NOMO-1 treated with DMSO at 0.1 percent for 48 hours (cell line): ENCODE measurements at regions not wholly inside any gene's neighbourhood (a gene's known extent, or its start where the extent isn't known, plus 50 kb on each side); places are given as distances from the start of the nearest gene placed in this dataset.
"Not testable (repeated sequence)": the region's sequence is repeated elsewhere in the genome, so short reads cannot be mapped to it uniquely, and the experiment has no call there.

ENCODE experiments used
- DNase-seq: peaks from one replicate; lab custom pipeline; 2025; ENCODE audit not compliant: unreplicated experiment; lab: John Stamatoyannopoulos, UW

DNA sequence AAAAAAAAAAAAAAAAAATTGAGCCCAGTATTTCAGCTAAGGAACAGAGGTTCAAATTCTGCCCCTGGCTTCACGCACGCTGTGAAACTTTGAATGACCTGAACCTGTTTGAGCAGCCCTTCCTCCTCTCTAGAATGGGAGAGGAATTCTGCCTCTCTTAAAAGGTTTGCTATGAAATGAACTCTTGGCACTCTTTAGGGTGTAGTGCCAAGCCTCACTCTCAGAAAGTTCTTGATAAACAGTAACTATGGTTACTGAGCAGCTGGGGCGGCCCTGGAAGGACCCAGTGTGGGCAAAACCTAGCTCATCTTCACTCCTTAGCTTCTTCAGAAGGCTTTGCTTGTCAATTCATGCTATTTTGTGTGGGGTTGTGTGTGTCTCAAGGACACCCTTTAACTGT lies 73.7 kb downstream of the GEMIN8 start:
- no peak for DNase-seq

DNA sequence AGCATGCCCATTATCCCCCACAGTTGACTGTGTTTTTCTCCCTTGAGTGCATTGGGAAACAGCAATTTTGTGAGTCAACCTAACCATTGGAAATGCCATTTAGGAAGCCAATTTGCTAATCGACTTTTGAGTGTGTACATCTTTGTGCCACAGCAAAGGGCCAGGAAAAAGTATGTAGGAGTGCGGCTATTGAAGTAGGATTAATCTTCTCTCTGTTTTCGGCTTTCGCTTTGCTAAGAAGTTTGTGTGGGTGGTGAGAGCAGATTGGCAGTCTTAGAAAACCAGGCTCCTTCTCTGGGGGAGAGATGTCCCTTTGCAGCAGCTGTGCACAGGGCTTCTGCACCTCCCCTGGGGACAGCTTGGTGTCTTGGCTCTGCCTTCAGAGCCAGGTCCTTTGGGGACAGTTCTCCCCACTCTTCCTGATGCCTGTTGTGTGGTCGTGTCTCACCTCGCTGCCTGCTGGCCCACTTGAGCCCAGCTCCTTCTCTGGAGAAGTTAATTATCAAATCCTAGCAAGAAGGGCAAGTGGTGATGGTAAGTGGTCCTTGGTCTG lies 74.5 kb downstream of the GEMIN8 start:
- no peak for DNase-seq

- no peak for DNase-seq
Observed at GRCh38 chrX:13952581-13952980, 77.1 kb downstream of the GEMIN8 start.

GRCh38 chrX:13946223-13946622 lies 83.5 kb downstream of the GEMIN8 start:
- not testable (repeated sequence) for DNase-seq

DNA sequence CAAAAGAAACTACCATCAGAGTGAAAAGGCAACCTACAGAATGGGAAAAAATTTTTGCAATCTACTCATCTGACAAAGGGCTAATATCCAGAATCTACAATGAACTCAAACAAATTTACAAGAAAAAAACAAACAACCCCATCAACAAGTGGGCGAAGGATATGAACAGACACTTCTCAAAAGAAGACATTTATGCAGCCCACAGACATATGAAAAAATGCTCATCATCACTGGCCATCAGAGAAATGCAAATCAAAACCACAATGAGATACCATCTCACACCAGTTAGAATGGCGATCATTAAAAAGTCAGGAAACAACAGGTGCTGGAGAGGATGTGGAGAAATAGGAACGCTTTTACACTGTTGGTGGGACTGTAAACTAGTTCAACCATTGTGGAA lies 83.9 kb downstream of the GEMIN8 start:
- DNase-seq, result not testable (repeated sequence)

DNA sequence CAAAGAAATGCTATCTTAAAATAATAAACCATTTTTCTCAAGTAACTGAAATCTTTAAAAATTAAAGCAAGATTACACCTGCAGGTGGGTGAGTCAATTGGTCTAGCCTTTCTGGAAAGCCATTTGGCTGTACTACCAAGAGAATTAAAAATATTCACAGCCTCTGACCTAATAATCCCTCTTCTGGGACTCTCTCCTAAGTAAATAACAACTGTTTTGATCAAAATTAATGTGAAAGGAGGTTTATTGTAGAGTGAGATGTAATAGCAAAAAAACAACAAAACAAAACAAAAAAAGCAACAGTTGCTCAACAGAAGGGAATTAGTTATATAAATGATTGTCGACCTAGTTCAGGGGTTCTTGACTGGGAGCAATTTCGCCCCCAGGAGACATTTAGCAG lies 89.0 kb downstream of the GEMIN8 start:
- no peak for DNase-seq

DNA sequence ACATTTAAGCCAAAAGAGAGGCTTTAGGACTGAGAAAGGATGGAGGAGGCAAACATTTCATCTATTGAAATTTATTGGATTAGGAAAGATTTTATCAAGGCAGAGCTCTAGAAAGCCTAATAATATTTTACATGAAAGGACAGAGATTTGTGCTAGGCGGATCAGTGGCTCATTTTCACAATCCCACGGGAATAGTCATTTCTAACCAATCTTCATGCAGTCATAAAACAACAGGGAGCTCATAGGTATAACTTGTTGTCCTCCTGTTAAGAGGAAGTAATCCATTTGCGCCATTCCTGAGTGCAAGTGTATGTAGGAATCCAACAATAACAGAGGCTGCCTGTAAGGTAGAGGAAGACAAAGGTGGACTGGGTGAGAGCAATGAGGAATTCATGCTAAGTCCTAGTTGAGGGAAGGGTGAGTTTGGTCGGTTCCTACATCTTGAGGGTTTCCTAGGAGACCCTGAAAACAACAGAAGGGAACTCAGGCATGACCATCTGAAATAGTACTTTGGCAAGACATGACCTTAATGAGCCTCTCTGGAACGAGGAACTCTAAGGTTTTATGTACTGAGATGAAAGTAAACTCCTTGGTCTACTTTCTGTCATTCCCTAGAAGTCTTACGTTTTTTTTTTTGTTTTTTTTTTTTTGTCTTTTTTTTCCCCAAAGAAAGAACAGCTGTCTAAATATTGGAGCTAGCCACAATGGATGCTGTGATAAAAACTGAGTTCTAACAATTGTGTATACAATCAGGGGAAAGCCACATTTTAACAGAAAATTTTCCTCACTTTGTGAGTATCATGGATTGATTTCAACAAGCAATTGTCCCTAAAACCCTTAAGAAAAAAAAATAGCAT lies 89.7 kb downstream of the GEMIN8 start:
- DNase-seq, result peak; percentile 16

GRCh38 chrX:13938829-13939530 lies 90.7 kb downstream of the GEMIN8 start:
- peak; percentile 62 for DNase-seq

GRCh38 chrX:13938051-13938828 lies 91.5 kb downstream of the GEMIN8 start:
- DNase-seq, result no peak

DNA sequence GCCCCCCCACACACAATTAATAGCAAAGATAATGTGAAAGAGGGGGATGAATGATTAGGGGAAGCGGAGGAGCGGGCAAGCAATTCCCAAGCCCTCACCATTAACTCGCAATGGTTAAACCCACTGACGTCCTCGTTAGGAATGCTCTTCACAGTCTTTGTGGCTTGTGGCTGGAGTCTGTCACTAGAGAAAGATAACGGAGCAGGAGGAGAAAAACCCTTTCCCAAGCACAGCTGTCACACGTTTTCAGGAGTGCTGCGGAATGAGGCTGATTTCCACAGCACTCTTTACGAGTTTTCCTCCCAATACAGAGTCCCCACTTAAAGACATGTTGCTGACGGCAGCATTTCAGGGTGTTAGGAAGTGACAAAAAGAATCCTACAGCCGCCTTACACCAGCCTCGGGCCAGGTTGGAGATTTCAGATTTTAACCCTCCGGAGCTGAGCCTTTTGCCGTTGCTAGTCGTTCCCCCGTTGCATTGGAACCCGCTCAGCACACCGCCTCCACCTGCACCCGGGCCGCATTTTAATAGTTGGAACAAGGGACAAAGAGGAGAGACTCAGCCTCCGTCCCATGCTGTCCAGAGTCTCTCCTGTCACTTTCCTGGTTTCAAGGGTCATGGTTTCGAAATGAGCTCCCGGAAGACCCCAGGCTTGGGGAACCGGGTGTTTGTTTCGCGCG lies 92.2 kb downstream of the GEMIN8 start:
- DNase-seq, result peak; percentile 3

DNA sequence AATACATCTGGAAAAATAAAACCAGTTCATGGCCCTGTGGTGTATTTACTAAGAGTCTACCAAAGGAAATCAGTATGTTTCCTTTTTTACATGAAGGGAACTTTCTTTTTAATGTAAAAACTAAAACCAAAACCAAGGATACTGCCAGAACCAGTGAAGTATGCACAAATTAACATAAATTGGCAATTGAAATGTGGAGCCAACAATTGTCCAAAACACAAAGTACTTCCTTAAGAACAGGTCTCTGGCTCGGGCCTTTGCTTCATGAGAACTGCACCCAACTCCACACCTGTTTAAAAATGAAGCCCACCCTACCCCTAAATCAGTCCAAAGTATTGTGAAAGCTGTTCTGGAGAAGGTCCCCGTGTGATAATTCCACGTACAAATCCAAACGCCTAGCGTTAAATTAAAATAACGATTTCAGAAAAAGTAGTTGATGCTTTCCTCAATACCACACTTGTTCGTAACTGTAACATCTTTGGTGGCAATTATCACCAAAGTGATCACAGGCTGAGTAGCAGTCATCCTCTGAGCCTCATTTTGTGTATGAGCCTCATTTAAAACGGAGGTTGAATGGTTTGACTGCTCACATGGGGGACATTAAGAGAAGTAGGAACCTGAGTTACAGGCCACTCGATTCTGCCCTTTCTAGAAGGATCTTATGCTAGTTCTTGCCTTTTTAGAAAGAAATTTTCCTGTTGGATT lies 93.0 kb downstream of the GEMIN8 start:
- DNase-seq, result no peak

GRCh38 chrX:13934731-13935130 lies 95.0 kb downstream of the GEMIN8 start:
- DNase-seq, result no peak

- DNase-seq, result no peak
Observed at GRCh38 chrX:13933851-13934250, 95.8 kb downstream of the GEMIN8 start.

DNA sequence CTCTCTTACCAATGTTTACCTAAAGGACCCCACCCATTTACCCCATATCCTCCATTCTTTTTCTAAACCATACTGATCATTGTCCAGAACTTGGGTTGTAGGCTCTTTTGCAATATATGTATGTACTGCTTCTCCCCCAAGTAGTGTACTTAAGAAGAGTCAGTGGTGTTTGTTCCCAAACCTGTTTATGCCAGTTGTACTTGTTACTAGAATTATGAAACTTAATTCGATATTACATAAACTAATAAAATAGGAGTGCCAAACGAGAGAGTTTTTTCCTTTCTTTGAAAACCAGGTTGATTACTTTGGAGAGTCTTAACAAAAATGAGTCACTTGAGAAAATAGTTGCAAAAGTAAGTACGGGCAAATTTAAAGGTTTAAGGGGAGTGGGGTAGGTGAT lies 96.3 kb downstream of the GEMIN8 start:
- DNase-seq, result no peak

GRCh38 chrX:13932416-13932815 lies 97.3 kb downstream of the GEMIN8 start:
- no peak for DNase-seq

- DNase-seq, result no peak
Observed at GRCh38 chrX:13927175-13927574, 102.5 kb downstream of the GEMIN8 start.

DNA sequence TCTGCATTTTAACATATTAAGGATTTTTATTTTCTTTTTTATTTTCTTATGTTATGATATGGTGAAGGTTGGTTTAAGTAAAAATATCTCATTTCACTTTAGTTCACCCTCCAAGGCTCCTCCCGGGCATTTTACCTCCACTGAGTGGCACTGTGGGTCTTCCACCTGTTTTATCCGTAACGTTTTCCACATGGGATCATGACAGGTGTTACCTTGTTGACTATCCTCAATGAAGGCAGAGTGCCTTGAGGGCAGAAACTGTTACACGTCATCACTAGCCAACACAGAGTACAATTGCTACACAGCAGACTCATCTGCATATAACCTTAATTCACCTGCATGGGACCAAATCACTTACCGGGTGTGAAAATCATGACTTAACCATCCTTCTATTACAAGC lies 105.8 kb downstream of the GEMIN8 start:
- no peak for DNase-seq

DNA sequence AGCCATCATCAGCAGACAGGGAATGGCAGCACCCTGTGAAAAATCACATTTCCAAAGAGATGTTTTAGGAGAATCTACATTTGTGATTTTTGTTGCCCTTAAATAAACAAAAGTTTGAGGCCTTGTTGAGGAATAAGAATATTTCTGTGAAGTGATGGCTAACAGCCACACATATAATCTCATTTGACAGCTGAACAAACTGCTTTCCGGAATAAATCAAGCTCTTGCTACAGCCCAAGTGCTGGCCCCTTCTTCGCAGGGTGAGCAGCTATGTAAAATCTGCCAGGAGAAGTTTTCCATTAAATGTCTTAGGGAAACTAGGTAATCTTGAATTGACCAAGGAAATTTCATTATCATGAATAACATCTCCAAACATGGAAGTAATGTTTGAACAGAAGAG lies 106.4 kb upstream of the GPM6B start:
- no peak for DNase-seq

DNA sequence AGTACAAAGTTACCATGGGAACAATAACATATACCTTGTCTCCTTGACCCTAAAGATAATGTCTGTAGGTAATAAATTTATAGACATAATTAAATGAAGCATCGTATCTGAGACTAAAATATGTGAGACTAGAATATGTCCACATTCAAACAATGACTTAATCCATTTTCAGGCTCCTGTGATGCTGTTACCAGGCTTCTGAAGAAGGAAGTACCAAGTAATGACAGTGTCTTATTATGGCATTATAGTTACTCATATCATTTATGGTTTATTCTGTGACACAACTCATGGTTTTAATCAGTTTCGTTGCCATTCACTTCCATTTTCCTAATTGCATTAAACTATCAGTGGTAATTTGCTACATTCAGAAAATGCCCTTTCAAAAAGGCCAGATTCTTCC lies 100.6 kb upstream of the GPM6B start:
- peak; percentile 24 for DNase-seq

GRCh38 chrX:13911586-13911985 lies 94.7 kb upstream of the GPM6B start:
- no peak for DNase-seq
